ENCODE measurements at regions not wholly inside any gene's neighbourhood (a gene's known extent, or its start where the extent isn't known, plus 50 kb on each side); places are given as distances from the start of the nearest gene placed in this dataset.
"Not testable (repeated sequence)": the region's sequence is repeated elsewhere in the genome, so short reads cannot be mapped to it uniquely, and the experiment has no call there.

- H3K4me3 ChIP-seq (ENCODE audit: low read length in 2 of 2); H3K27ac ChIP-seq (replicated peaks; ENCODE audit: low read length); H3K4ac ChIP-seq (ENCODE audit: low read length); H4K91ac ChIP-seq (ENCODE audit: low read depth, low read length, poor library complexity); H3K23ac ChIP-seq (ENCODE audit: low read depth, low read length, poor library complexity); H3K4me2 ChIP-seq (ENCODE audit: insufficient read depth, low read length, poor library complexity, severe bottlenecking); DNase-seq (ENCODE audit: low spot score); H3K18ac ChIP-seq (ENCODE audit: low read length); H2AK5ac ChIP-seq (ENCODE audit: low read depth, low read length); H4K8ac ChIP-seq (ENCODE audit: low read depth, low read length); H3K9ac ChIP-seq (ENCODE audit: low read depth, low read length, poor library complexity); H3K27me3 ChIP-seq (ENCODE audit: control insufficient read depth in 3 of 3, insufficient read depth in 3 of 3, low read depth in 1 of 3, low read length in 3 of 3); H3K36me3 ChIP-seq (replicated peaks in 1 of 2; ENCODE audit: control insufficient read depth in 2 of 2, insufficient read depth in 2 of 2, low read length in 2 of 2); H2BK15ac ChIP-seq (ENCODE audit: low read length); H3K14ac ChIP-seq (ENCODE audit: low read length); H2BK12ac ChIP-seq (ENCODE audit: low read length); H2BK5ac ChIP-seq (ENCODE audit: low read length); H2BK120ac ChIP-seq (ENCODE audit: low read depth, low read length); H3K9me3 ChIP-seq (replicated peaks in 1 of 2; ENCODE audit: control insufficient read depth in 2 of 2, insufficient read depth in 1 of 2, low read depth in 1 of 2, low read length in 2 of 2); H3K79me1 ChIP-seq (ENCODE audit: low read depth, low read length): not testable (repeated sequence)
- WGBS, 2 donors (ENCODE audit: extremely low coverage in 2 of 2, insufficient read length in 2 of 2, insufficient replicate concordance in 1 of 2): no CpG with 5 or more reads among the region's 4 CpGs
- H2AFZ ChIP-seq (ENCODE audit: low read length): peak overlapping the region; percentile 88
- peaks cover 2 to 12% of the 10 kb centered on the region in 2 donors for H3K4me1 ChIP-seq (ENCODE audit: control insufficient read depth in 2 of 2, insufficient read depth in 1 of 2, low read depth in 1 of 2, low read length in 2 of 2)
Measured at GRCh38 chr14:27817746-27818430, 948.7 kb upstream of the FOXG1 start.

GRCh38 chr14:27826149-27826548, 940.4 kb upstream of the FOXG1 start:
- not testable (repeated sequence) for H3K4me1 ChIP-seq (ENCODE audit: control insufficient read depth in 2 of 2, insufficient read depth in 1 of 2, low read depth in 1 of 2, low read length in 2 of 2); H2AK5ac ChIP-seq (ENCODE audit: low read depth, low read length); H3K9ac ChIP-seq (ENCODE audit: low read depth, low read length, poor library complexity); H2BK15ac ChIP-seq (ENCODE audit: low read length); H4K8ac ChIP-seq (ENCODE audit: low read depth, low read length); H3K4me3 ChIP-seq (ENCODE audit: low read length in 2 of 2); H3K14ac ChIP-seq (ENCODE audit: low read length); H2BK12ac ChIP-seq (ENCODE audit: low read length); H3K9me3 ChIP-seq (replicated peaks in 1 of 2; ENCODE audit: control insufficient read depth in 2 of 2, insufficient read depth in 1 of 2, low read depth in 1 of 2, low read length in 2 of 2); H2BK120ac ChIP-seq (ENCODE audit: low read depth, low read length); H3K4ac ChIP-seq (ENCODE audit: low read length); H3K27me3 ChIP-seq (ENCODE audit: control insufficient read depth in 3 of 3, insufficient read depth in 3 of 3, low read depth in 1 of 3, low read length in 3 of 3); H3K23ac ChIP-seq (ENCODE audit: low read depth, low read length, poor library complexity); H3K18ac ChIP-seq (ENCODE audit: low read length); H4K91ac ChIP-seq (ENCODE audit: low read depth, low read length, poor library complexity); H3K36me3 ChIP-seq (replicated peaks in 1 of 2; ENCODE audit: control insufficient read depth in 2 of 2, insufficient read depth in 2 of 2, low read length in 2 of 2); H3K27ac ChIP-seq (replicated peaks; ENCODE audit: low read length); DNase-seq (ENCODE audit: low spot score); H2BK5ac ChIP-seq (ENCODE audit: low read length); H3K4me2 ChIP-seq (ENCODE audit: insufficient read depth, low read length, poor library complexity, severe bottlenecking); H2AFZ ChIP-seq (ENCODE audit: low read length); H3K79me1 ChIP-seq (ENCODE audit: low read depth, low read length)
- no CpG with 5 or more reads among the region's 4 CpGs for WGBS, 2 donors (ENCODE audit: extremely low coverage in 2 of 2, insufficient read length in 2 of 2, insufficient replicate concordance in 1 of 2)

GRCh38 chr14:27831978-27832377, 934.6 kb upstream of the FOXG1 start:
- H3K14ac ChIP-seq (ENCODE audit: low read length); H2BK120ac ChIP-seq (ENCODE audit: low read depth, low read length); H3K23ac ChIP-seq (ENCODE audit: low read depth, low read length, poor library complexity); H3K4ac ChIP-seq (ENCODE audit: low read length); H3K79me1 ChIP-seq (ENCODE audit: low read depth, low read length); H3K18ac ChIP-seq (ENCODE audit: low read length); H2BK15ac ChIP-seq (ENCODE audit: low read length); H3K4me3 ChIP-seq (ENCODE audit: low read length in 2 of 2); H4K91ac ChIP-seq (ENCODE audit: low read depth, low read length, poor library complexity); H2AK5ac ChIP-seq (ENCODE audit: low read depth, low read length); H3K36me3 ChIP-seq (replicated peaks in 1 of 2; ENCODE audit: control insufficient read depth in 2 of 2, insufficient read depth in 2 of 2, low read length in 2 of 2); H2BK5ac ChIP-seq (ENCODE audit: low read length); H3K4me2 ChIP-seq (ENCODE audit: insufficient read depth, low read length, poor library complexity, severe bottlenecking); H3K9me3 ChIP-seq (replicated peaks in 1 of 2; ENCODE audit: control insufficient read depth in 2 of 2, insufficient read depth in 1 of 2, low read depth in 1 of 2, low read length in 2 of 2); H2BK12ac ChIP-seq (ENCODE audit: low read length); H3K27ac ChIP-seq (replicated peaks; ENCODE audit: low read length); H3K27me3 ChIP-seq (ENCODE audit: control insufficient read depth in 3 of 3, insufficient read depth in 3 of 3, low read depth in 1 of 3, low read length in 3 of 3); H3K9ac ChIP-seq (ENCODE audit: low read depth, low read length, poor library complexity); H4K8ac ChIP-seq (ENCODE audit: low read depth, low read length); H3K4me1 ChIP-seq (ENCODE audit: control insufficient read depth in 2 of 2, insufficient read depth in 1 of 2, low read depth in 1 of 2, low read length in 2 of 2); H2AFZ ChIP-seq (ENCODE audit: low read length); DNase-seq (ENCODE audit: low spot score): not testable (repeated sequence)
- WGBS, 2 donors (ENCODE audit: extremely low coverage in 2 of 2, insufficient read length in 2 of 2, insufficient replicate concordance in 1 of 2): no CpG with 5 or more reads among the region's 3 CpGs

GRCh38 chr14:27833001-27833400, 933.6 kb upstream of the FOXG1 start:
- DNase-seq (ENCODE audit: low spot score); H3K4ac ChIP-seq (ENCODE audit: low read length); H3K27me3 ChIP-seq (ENCODE audit: control insufficient read depth in 3 of 3, insufficient read depth in 3 of 3, low read depth in 1 of 3, low read length in 3 of 3); H3K9ac ChIP-seq (ENCODE audit: low read depth, low read length, poor library complexity); H3K4me2 ChIP-seq (ENCODE audit: insufficient read depth, low read length, poor library complexity, severe bottlenecking); H2BK5ac ChIP-seq (ENCODE audit: low read length); H2BK12ac ChIP-seq (ENCODE audit: low read length); H3K18ac ChIP-seq (ENCODE audit: low read length); H2BK120ac ChIP-seq (ENCODE audit: low read depth, low read length); H4K91ac ChIP-seq (ENCODE audit: low read depth, low read length, poor library complexity); H3K4me3 ChIP-seq (ENCODE audit: low read length in 2 of 2); H2BK15ac ChIP-seq (ENCODE audit: low read length); H3K23ac ChIP-seq (ENCODE audit: low read depth, low read length, poor library complexity); H2AK5ac ChIP-seq (ENCODE audit: low read depth, low read length); H3K79me1 ChIP-seq (ENCODE audit: low read depth, low read length); H3K36me3 ChIP-seq (replicated peaks in 1 of 2; ENCODE audit: control insufficient read depth in 2 of 2, insufficient read depth in 2 of 2, low read length in 2 of 2); H3K27ac ChIP-seq (replicated peaks; ENCODE audit: low read length); H3K14ac ChIP-seq (ENCODE audit: low read length); H3K9me3 ChIP-seq (replicated peaks in 1 of 2; ENCODE audit: control insufficient read depth in 2 of 2, insufficient read depth in 1 of 2, low read depth in 1 of 2, low read length in 2 of 2); H4K8ac ChIP-seq (ENCODE audit: low read depth, low read length); H3K4me1 ChIP-seq (ENCODE audit: control insufficient read depth in 2 of 2, insufficient read depth in 1 of 2, low read depth in 1 of 2, low read length in 2 of 2): not testable (repeated sequence)
- peak overlapping the region; percentile 38 for H2AFZ ChIP-seq (ENCODE audit: low read length)
- WGBS, 2 donors (ENCODE audit: extremely low coverage in 2 of 2, insufficient read length in 2 of 2, insufficient replicate concordance in 1 of 2): no CpG with 5 or more reads among the region's 5 CpGs

Data from neuronal stem cell (in vitro differentiated cells).